Endothelial cell of umbilical vein (primary cell): ENCODE measurements at regions not wholly inside any gene's neighbourhood (a gene's known extent, or its start where the extent isn't known, plus 50 kb on each side); places are given as distances from the start of the nearest gene placed in this dataset.

Experiments used
- CTCF ChIP-seq, 2 donors: IDR thresholded peaks; 1 replicate in 1 of 2; 2 replicates in 1 of 2; pipeline ENCODE4 v1.5.1; 2011; ENCODE audit warnings: low read length in 2 of 2, mild to moderate bottlenecking in 2 of 2, moderate library complexity in 2 of 2, control low read depth in 1 of 2, inconsistent platforms in 1 of 2, low read depth in 1 of 2; ENCODE audit not compliant: insufficient read depth in 1 of 2; ENCODE audit errors: extremely low read depth in 1 of 2
- EZH2 ChIP-seq: IDR thresholded peaks from 2 replicates; pipeline ENCODE4 v1.6.1; 2012; ENCODE audit warnings: borderline replicate concordance, low read depth, mild to moderate bottlenecking, moderate library complexity, low read length, inconsistent platforms; ENCODE audit not compliant: severe bottlenecking
- FOS ChIP-seq: IDR thresholded peaks from 2 replicates; pipeline ENCODE4 v1.6.1; 2011; ENCODE audit warnings: mild to moderate bottlenecking, low read length, moderate library complexity, borderline replicate concordance; ENCODE audit not compliant: insufficient read depth
- GATA2 ChIP-seq: IDR thresholded peaks from 2 replicates; pipeline ENCODE4 v1.7.0; 2011; ENCODE audit warnings: low read depth, mild to moderate bottlenecking, moderate library complexity, mixed read lengths, low read length; ENCODE audit not compliant: insufficient read length, insufficient read depth
- JUN ChIP-seq: IDR thresholded peaks from 2 replicates; pipeline ENCODE4 v1.6.1; 2011; ENCODE audit warnings: borderline replicate concordance, low read depth; ENCODE audit not compliant: insufficient read length, insufficient read depth
- MAX ChIP-seq: IDR thresholded peaks from 2 replicates; pipeline ENCODE4 v1.6.1; 2011; ENCODE audit not compliant: insufficient read depth, insufficient read length
- MYC ChIP-seq: IDR thresholded peaks from one replicate; pipeline ENCODE4 v1.6.1; 2011; ENCODE audit warnings: mild to moderate bottlenecking, low read depth, low read length
- POLR2A ChIP-seq: IDR thresholded peaks from 2 replicates; pipeline ENCODE4 v1.6.1; 2012; ENCODE audit warnings: low read depth, mild to moderate bottlenecking, control low read depth, low read length
- POLR2AphosphoS5 ChIP-seq: IDR thresholded peaks from 2 replicates; pipeline ENCODE4 v1.6.1; 2012; ENCODE audit warnings: low read depth, mild to moderate bottlenecking, control low read depth, low read length, moderate library complexity; ENCODE audit not compliant: insufficient read depth

GRCh38 chr13:60986301-60986700, 429.3 kb downstream of the PCDH20 start:
- TF ChIP-seq CTCF (IDR thresholded peaks at IDR 0.05; ENCODE audit: extremely low read depth in 1 of 2, insufficient read depth in 1 of 2, low read depth in 1 of 2, low read length in 2 of 2) (no peak), JUN (no peak), POLR2AphosphoS5 (no peak), EZH2 (no peak), POLR2A (no peak), MAX (no peak), GATA2 (no peak), MYC (no peak), FOS (no peak)
